22Rv1 (cell line): ENCODE measurements at regions not wholly inside any gene's neighbourhood (a gene's known extent, or its start where the extent isn't known, plus 50 kb on each side); places are given as distances from the start of the nearest gene placed in this dataset.

Experiments
- ZFX ChIP-seq: fragments of 450-650 bp; IDR thresholded peaks from 2 replicates; pipeline ENCODE4 v1.6.1; 2017; ENCODE audit warnings: antibody characterized with exemption, borderline replicate concordance
- TF ChIP-seq, protein P1 (sequence below): fragments of 450-650 bp; IDR thresholded peaks from 2 replicates; pipeline ENCODE4 v1.5.1; 2017; ENCODE audit warnings: mild to moderate bottlenecking

DNA sequence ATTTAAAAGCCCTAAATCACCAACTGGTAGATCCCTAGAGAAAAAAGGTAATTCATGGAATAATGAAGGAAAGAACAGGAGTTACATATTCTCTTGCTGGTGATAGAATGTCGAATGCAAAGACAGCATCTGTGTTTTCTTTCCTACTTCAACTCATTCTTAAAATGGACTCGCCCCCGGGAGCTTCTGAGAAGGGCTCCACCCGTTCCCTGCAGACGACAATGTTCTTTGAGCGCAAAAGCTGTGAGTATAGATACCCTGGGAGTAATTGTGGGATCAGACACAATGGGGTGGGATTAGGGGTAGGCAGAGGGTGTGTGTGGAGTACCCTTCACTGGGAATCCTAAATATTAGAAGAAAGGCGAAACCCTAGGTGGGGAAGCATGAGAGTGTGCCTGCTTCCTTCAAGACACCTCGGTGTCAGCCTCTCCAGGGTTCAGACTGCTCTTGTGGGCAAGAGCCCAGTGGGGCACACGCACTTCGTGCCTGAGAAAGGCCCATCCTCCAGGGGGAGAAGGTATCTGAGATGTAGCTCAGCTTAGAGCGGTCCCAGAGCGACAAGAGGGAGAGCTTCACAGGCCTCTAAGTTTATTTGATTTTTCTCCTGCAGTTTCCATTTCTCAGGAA lies 123.3 kb upstream of the DPYD start:
- TF ChIP-seq, protein P1, sequence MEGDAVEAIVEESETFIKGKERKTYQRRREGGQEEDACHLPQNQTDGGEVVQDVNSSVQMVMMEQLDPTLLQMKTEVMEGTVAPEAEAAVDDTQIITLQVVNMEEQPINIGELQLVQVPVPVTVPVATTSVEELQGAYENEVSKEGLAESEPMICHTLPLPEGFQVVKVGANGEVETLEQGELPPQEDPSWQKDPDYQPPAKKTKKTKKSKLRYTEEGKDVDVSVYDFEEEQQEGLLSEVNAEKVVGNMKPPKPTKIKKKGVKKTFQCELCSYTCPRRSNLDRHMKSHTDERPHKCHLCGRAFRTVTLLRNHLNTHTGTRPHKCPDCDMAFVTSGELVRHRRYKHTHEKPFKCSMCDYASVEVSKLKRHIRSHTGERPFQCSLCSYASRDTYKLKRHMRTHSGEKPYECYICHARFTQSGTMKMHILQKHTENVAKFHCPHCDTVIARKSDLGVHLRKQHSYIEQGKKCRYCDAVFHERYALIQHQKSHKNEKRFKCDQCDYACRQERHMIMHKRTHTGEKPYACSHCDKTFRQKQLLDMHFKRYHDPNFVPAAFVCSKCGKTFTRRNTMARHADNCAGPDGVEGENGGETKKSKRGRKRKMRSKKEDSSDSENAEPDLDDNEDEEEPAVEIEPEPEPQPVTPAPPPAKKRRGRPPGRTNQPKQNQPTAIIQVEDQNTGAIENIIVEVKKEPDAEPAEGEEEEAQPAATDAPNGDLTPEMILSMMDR: no peak
- no peak for TF ChIP-seq ZFX
